HUDEP-2 (cell line): ENCODE measurements at regions not wholly inside any gene's neighbourhood (a gene's known extent, or its start where the extent isn't known, plus 50 kb on each side); places are given as distances from the start of the nearest gene placed in this dataset.
"Not testable (repeated sequence)": the region's sequence is repeated elsewhere in the genome, so short reads cannot be mapped to it uniquely, and the experiment has no call there.

Source experiments
- DNase-seq, 76 experiments: peaks; one replicate each; lab custom pipeline; 2025; ENCODE audit not compliant: unreplicated experiment in 76 of 76; lab: John Stamatoyannopoulos, UW

GRCh38 chr4:141513866-141514265 is 122.5 kb upstream of the IL15 start:
- DNase-seq = no peak

DNA sequence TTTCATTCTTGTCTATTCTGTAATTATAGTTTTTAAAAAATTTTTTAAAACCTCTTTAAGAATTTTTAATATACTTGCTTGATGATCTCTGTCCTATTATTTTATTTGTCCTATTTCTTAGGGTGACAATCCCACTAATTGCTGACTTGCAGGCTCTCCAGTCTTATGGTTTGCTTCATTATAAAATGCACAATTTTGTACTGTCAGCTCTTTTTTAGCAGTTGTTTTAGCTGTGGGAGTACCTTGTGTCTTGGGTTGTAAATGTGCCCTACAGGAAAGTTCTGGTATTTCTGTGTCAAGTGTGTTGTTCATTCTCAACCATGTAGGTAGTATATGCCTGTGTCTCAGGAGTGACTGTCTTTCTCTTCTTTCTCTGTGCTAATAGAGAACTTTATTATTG is 118.2 kb upstream of the IL15 start:
- no peak for DNase-seq

DNA sequence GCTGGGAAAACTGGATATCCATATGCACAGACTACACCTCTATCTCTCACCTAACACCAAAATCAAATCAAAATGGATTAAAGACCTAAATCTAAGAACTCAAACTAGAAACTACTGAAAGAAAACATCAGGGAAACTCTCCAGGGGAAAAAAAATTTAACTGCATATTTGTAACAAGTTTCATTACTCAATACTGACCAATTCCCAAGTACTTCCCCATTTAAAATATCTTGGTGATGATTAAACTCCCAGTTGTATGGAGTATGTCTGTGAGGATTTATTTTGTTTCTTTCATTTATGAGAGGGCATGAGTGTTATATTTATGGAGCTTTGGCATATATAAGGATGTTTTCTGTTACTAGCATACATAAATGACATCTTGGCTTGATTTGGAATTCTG is 112.3 kb upstream of the IL15 start:
- no peak for DNase-seq

DNA sequence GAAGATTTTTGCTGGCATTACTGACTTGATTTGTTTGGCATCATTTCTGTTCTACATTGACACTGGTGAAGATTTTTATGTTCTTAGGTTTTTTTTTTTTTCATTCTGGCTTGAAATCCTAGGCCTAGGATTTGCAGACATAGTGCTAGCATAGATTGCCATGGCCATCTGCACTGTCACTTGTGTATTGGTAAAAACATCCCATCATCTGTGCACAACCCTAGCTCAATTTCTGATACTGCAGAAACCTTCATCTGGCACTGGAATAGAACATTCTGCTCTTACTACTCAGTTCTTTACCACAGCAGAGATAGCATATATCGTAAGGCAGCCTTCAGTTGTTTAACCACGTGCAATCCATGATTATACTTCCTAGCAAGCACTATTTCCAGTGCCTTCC is 111.5 kb upstream of the IL15 start:
- no peak for DNase-seq

DNA sequence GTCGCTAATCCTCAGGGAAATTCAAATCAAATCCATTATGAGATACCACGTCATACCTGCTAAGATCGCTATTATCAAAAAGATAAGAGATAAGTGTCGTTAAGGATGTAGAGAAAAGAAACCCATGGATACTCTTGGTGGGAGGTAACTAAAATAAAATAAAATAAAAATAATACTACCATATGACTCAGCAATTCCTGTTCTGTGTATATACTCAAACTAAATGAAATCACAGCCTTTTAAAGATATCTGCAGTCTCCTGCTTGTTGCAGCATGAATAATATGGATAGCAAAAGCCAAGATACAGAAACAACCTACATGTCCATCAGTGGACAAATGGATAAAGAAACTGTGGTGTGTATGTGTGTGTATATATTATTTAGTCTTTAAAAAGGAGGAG is 105.8 kb upstream of the IL15 start:
- no peak for DNase-seq

GRCh38 chr4:141534985-141535384 is 101.4 kb upstream of the IL15 start:
- DNase-seq = no peak

GRCh38 chr4:141538001-141538400 is 98.4 kb upstream of the IL15 start:
- DNase-seq = no peak

DNA sequence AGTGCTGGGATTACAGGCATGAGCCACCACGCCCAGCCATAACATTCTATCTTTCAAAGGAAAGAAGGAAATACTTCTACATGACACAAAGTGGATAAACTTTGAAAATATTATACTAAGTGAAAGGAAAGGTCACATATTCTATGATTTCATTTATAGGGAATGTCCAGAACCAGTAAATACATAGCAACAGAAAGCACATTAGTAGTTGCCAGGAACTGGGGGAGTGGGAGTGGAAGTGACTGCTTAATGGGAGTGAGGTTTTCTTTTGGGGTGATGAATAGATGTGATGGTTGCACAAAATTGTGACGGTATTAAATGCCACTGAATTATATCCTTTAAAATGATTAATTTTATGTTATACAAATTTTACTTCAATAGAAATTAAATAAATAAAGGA is 95.7 kb upstream of the IL15 start:
- DNase-seq = no peak

- DNase-seq = no peak
Measured at GRCh38 chr4:141541851-141542250, 94.5 kb upstream of the IL15 start.

- DNase-seq = no peak
Measured at GRCh38 chr4:141543176-141543575, 93.2 kb upstream of the IL15 start.

- DNase-seq = no peak
Measured at GRCh38 chr4:141543706-141544105, 92.7 kb upstream of the IL15 start.

GRCh38 chr4:141548791-141549190 is 87.6 kb upstream of the IL15 start:
- no peak for DNase-seq

- no peak for DNase-seq
Measured at GRCh38 chr4:141560056-141560455, 76.3 kb upstream of the IL15 start.

DNA sequence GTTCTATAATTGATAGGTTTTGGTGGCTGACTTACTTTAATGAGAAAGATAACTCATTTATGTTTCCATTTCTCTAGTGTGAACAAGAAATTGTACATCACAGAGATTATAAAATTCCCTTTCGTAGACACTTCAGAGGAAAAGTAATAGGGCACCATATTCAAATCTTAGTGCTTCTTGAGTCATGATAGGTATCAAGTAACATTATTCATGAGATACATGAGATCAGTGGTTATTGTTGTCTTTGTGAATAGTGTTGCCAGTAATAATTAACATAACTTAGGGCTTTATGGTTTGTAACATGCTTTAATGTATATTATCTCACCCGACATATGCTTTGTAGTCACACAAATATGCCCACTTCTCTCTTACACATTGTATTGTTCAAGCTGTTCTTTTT is 73.7 kb upstream of the IL15 start:
- DNase-seq = no peak

- no peak for DNase-seq
Measured at GRCh38 chr4:141563723-141564122, 72.7 kb upstream of the IL15 start.

- DNase-seq = not testable (repeated sequence)
Measured at GRCh38 chr4:141564961-141565360, 71.4 kb upstream of the IL15 start.

DNA sequence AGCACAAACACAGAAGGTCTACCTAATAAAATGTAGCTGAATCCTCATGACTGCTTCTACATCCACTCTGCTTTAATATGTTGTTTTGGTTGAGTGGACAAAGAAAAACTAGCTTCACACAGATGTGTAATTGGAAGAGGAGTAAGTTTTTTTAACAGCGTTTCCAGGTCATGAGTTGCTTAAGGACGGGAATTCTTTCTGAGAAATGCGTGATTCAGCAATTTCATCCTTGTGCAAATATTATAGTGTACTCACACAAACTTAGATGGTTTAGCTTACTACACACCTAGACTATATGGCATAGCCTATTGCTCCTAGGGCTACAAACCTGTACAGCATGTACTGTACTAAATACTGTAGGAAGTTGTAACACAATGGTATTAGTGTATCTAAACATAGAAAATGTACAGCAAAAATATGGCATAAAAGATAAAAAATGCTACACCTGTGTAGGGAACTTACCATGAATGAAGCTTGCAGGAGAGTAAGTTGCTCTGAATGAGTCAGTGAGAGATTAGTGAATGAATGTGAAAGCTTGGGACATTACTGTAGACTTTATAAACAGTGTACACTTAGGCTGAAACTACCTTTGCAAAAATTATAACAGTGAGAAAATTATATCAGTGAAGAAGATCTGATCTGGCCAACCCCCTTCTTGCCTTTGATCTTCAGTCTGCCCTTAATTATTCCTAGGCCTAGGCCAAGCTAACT is 70.8 kb upstream of the IL15 start:
- DNase-seq = no peak

- DNase-seq = no peak
Measured at GRCh38 chr4:141567326-141567915, 69.0 kb upstream of the IL15 start.

DNA sequence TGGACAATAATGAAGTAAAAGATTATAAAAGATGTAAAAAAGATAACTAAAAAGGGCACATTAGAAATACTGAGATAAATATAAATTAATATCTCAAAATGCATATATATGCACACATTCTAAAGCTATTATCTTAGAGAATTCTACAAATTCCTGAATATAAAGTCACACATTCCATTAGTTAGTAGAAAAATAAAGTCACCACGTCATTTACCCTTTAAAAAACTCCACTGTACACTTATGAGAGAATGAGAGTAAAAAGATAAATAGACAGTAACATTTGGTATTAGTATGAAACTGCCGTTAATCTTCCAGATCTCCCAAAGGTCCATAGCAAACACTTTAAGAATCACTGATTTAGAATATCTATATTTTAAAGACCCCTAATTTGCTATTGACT is 67.2 kb upstream of the IL15 start:
- DNase-seq = no peak

DNA sequence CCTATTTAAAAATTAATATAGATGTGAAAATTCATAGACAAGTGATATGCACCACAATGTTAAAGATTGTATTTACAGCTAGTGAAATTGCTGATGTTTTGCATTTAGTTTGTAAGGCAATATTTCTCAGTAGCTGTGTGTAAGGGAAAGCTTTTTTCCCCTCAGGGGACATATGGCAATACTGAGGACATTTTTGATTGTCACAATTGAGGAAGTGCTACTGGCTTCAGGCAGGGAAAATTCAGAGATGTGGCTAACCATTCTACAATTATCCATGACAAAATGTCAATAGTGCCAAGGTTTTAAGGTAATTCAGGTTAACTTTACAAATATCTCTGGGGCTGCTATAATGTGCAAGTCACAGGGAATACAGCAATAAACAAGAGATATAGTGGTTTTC is 66.1 kb upstream of the IL15 start:
- no peak for DNase-seq

- no peak for DNase-seq
Measured at GRCh38 chr4:141571362-141571761, 65.0 kb upstream of the IL15 start.

- DNase-seq = no peak
Measured at GRCh38 chr4:141571793-141572192, 64.6 kb upstream of the IL15 start.

GRCh38 chr4:141573678-141574077 is 62.7 kb upstream of the IL15 start:
- no peak for DNase-seq
